ENCODE measurements at regions not wholly inside any gene's neighbourhood (a gene's known extent, or its start where the extent isn't known, plus 50 kb on each side); places are given as distances from the start of the nearest gene placed in this dataset.

DNA sequence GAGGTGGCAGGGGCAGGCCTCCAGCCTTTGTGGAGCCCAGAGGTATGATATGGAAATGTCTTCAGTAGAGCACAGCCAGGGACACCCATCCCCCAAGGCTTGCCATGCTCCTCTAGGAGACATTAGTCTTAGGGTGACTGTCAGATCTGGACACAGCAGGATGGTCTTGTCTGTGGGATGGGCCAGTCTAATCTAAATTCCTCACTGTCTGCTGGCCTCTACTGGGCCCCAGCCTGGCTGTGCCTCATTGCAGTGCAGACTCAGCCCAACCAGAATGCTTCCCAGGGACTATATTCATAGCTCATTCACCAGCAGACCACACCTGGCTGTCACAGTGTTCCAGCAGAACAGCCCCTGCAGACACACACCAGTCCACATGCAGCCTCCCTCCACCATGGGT, 129.5 kb upstream of the MRPS30 start:
- Histone ChIP-seq H2BK15ac (ENCODE audit: low read length) (peak overlapping the region; percentile 46; the same call in 1 of the 2 replicates), H3K4me2 (ENCODE audit: insufficient read depth in 1 of 2, low read depth in 2 of 2, low read length in 2 of 2) (no peak overlapping the region), H3K4me1 (replicated peaks in 1 of 4; ENCODE audit: control insufficient read depth in 3 of 4, insufficient read depth in 4 of 4, low read length in 3 of 4) (no peaks in the 10 kb centered on the region), H3K79me1 (ENCODE audit: low read depth, low read length) (no peaks in the 10 kb centered on the region), H2BK120ac (replicated peaks; ENCODE audit: low read depth, low read length) (no peak overlapping the region), H3K23me2 (ENCODE audit: low read depth, low read length) (0 out of 2 replicates have a peak, but pooled peaks cover 2% of the 10 kb centered on the region), H3K27ac (ENCODE audit: low read depth, low read length) (no peak overlapping the region), H3K36me3 (ENCODE audit: control insufficient read depth in 2 of 4, insufficient read depth in 4 of 4, low read length in 3 of 4) (no peaks in the 10 kb centered on the region), H4K5ac (ENCODE audit: insufficient read length, low read depth, low read length) (no peak overlapping the region), H3K9ac (replicated peaks in 1 of 4; ENCODE audit: extremely low read depth in 1 of 4, low read depth in 3 of 4, low read length in 3 of 4) (no peak overlapping the region), H2BK20ac (ENCODE audit: low read length) (0 out of 2 replicates have a peak overlapping the region, but pooled peaks have one; percentile 32), H3K23ac (ENCODE audit: insufficient read length) (no peak overlapping the region), H3K9me3 (ENCODE audit: insufficient read depth in 2 of 2, low read depth in 1 of 2, low read length in 1 of 2) (no peaks in the 10 kb centered on the region), H2BK5ac (ENCODE audit: low read depth, low read length) (no peak overlapping the region), H2AFZ (ENCODE audit: low read length) (no peak overlapping the region), H4K20me1 (replicated peaks in 1 of 2; ENCODE audit: control insufficient read depth in 1 of 2, insufficient read depth in 2 of 2, low read length in 2 of 2) (no peaks in the 10 kb centered on the region), H3K27me3 (replicated peaks in 1 of 4; ENCODE audit: control insufficient read depth in 3 of 4, extremely low read depth in 1 of 4, insufficient read depth in 3 of 4, low read length in 3 of 4) (no peaks in the 10 kb centered on the region), H3K14ac (ENCODE audit: insufficient read length) (no peak overlapping the region), H3K56ac (replicated peaks; ENCODE audit: insufficient read length, low read depth, low read length) (no peak overlapping the region), H3K18ac (ENCODE audit: extremely low read depth, low read length) (no peak overlapping the region), H3K4me3 (ENCODE audit: extremely low read depth in 1 of 4, insufficient read depth in 2 of 4, low read depth in 3 of 4, low read length in 4 of 4) (no peak overlapping the region), H2AK5ac (ENCODE audit: low read depth, low read length) (no peak overlapping the region), H4K91ac (replicated peaks; ENCODE audit: insufficient read length, low read length) (no peak overlapping the region), H4K8ac (ENCODE audit: extremely low read depth, insufficient read depth, low read length) (no peak overlapping the region), H3K79me2 (ENCODE audit: control insufficient read depth in 1 of 2, insufficient read depth in 2 of 2, low read length in 2 of 2) (no peaks in the 10 kb centered on the region), H2BK12ac (ENCODE audit: low read depth, low read length) (no peak overlapping the region), H3K4ac (replicated peaks; ENCODE audit: insufficient read length, low read depth, low read length) (no peak overlapping the region)
- no peak for DNase-seq (ENCODE audit: low read depth in 1 of 2, low spot score in 2 of 2)
- TF ChIP-seq YY1 (IDR thresholded peaks at IDR 0.05; ENCODE audit: low read depth, low read length): no peak
- TF ChIP-seq SUZ12 (IDR thresholded peaks at IDR 0.05; ENCODE audit: low read length): no peak
- TF ChIP-seq EP300 (IDR thresholded peaks at IDR 0.05; ENCODE audit: borderline replicate concordance in 1 of 2, low read depth in 2 of 2, low read length in 2 of 2): no peak
- no peak for FAIRE-seq
- POLR2A ChIA-PET (ENCODE audit: partially characterized antibody): no interaction called here
- CTCF ChIA-PET (ENCODE audit: partially characterized antibody): interaction anchor here (2.3 kb wide), 1 partner anchor 76 kb away, joined by 7 read pairs; no protein-coding TSS in a partner anchor

Data from H1 (cell line).